UCSD-AML1 (cell line): ENCODE measurements at regions not wholly inside any gene's neighbourhood (a gene's known extent, or its start where the extent isn't known, plus 50 kb on each side); places are given as distances from the start of the nearest gene placed in this dataset.

ENCODE experiments used
- DNase-seq: peaks from one replicate; lab custom pipeline; 2025; ENCODE audit not compliant: unreplicated experiment; lab: John Stamatoyannopoulos, UW

DNA sequence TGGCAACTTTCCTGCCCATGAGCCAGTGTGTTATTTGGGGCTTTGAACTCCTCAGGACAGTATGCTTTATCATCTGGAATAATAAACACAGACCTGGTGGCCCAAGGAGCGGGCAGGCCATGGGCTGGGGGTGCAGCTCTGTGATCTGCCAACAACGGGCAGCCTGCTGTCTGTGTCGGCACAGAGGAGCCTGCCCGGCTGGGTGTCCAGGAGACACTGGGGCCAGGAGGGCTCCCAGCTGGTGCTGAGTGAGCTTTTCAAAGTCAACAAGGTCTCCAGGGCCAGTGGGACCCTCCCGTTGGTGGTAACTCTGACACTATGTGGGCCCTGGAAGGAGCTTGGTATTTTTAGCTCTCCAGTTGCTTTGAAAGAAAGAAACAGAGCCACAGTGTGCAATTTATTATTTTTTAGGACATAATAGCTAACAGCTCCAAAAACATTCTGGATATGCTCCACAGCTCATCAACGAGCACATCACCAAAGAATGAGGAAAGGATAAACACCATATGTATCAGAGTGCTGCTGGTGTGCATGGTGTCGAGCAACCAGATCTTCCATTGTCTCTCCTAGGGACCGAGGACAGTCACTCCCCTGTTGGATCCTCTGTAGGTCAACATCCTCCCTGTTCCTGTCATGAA lies 488.7 kb upstream of the USP24 start:
- DNase-seq: no peak

DNA sequence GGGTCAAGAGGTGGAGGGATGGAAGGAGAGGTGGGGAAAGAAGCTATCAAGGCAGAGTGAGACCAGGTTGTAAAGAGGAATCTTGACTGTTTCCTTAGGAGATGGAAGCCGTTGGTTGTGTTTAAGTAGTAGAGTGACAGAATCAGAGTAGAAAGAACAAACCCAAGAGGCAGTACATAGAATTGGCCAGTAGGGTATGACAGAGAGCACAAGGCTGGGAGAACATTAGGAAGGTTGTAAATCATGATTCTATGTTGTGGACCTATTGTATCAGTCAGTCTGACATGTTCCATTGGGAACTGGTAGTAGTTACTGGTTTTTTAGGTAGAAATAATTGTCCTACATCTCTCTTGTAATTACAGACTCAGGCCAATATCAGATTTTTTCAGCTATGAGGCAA lies 486.9 kb upstream of the USP24 start:
- no peak for DNase-seq

DNA sequence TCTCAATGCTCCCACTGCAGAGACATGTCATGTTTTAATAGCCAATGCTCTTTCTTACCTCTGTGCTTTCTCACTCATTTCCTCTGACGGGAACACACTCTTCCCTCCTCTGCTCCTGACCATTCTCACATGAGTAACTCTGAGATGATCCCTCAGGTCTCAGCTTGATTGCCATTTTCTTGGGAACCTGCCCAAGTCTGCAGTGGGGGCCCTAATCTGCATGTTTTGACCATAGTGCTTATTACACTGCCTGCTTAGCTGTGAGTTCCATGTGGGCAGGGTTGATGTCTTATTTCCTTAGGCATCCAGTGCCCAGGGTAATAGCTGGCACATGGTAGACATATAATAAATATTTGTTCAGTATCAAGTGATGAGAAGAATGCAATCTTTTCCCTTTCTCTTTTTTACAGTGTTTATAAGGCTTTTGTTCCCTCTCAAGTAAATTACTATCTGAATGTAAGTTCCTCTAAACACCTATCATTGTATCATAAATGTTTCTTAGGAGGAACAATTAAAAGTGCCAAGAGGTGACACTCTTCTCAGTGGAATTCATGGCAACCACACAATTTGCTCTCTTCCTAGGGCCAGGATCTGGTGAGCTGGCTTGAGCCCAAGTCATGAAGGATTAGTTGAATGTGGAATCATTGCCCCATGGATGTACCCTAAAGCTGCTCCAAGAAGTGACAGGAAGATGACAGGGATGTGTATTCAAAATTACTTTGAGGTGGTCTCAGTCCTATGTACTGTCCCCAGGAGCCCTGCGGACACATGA lies 485.4 kb upstream of the USP24 start:
- no peak for DNase-seq

- DNase-seq: no peak
Measured at GRCh38 chr1:55699228-55699627, 484.1 kb upstream of the USP24 start.

DNA sequence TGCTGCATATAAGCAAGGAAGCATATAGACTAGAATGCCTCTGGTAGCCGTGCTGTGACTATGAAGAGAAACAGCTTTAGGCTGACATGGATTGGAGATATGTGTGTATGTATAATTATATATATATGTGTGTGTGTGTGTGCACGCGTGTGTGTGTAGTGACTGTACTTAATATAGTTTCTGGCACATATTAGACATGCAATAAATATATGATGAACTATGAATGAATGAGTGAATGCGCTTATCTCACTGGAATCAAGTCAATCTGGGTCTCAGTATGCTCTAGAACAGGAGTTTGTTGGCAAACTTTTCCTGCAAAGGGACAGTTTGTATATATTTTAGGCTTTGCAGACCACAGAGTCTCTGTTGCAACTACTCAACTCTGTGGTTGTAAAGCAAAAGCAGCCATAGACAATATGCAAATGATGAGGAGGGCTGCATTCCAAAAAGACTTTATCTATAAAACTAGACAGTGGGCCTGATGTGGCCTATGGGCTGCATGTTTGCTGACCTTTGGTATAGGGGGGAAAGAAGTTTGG lies 482.9 kb upstream of the USP24 start:
- DNase-seq: no peak

DNA sequence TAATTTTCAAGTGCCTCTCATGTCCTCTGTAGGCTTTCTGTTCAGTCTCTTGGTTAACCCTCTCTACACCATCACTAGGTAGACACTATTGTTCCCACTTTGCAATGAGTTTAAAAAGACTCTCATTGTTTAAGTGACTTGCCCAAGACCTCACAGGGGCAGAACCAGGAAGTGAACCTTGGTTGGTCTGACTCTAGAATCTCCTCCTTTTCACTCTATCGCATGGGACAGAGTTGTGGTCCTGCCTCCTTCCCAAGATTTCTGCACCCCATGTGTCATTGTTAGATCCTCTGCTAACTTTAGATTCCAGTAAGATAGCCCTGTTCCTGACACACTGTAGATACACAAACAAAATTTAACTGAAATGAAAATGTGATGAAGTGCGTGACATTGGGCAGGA lies 481.7 kb upstream of the USP24 start:
- DNase-seq: no peak

DNA sequence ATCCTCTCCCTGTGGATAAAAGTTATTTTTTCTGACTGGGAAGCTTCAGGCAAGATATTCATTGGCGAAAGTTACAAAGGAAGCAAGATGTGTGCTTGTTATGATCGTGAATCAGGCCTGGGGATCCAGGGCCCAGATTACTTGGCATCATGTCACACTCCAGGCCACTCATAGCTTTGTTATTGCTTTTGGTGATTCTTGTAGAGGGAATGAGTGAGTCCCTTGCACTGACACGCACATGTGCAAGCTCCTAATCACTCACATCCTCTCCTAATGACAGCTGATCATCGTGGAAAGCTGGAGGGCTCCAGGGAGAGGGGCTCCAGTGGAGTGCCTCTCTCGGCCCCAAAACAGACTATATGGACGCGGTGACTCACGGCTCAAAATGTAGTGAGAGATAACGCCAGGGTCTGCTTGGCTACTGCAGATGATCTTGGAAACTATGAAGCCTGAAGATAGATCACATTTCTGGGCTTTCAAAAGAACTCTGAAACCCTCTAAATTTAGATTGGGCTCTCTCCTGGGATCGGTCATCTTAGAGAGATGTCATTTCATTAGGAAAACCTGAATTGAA lies 481.1 kb upstream of the USP24 start:
- no peak for DNase-seq

DNA sequence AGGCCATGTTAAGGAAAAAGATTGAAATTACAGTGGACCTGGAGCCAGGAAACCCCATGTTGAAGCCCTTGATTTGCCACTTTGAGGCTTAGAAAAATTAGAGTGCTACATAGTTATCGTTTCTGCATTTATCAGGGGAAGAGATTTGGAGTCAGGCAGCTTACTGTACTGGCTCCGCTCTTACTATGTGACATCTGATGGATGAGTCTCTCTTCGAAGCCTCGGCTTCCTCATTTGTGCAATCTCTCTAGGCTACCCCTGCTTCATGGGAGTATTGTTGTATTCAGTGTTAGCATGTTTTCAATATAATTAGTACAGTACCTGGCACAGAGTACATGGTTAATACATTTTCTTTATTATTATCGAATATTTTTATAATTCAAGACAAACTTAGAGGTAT lies 480.4 kb upstream of the USP24 start:
- no peak for DNase-seq

GRCh38 chr1:55695151-55695550 lies 480.0 kb upstream of the USP24 start:
- no peak for DNase-seq

DNA sequence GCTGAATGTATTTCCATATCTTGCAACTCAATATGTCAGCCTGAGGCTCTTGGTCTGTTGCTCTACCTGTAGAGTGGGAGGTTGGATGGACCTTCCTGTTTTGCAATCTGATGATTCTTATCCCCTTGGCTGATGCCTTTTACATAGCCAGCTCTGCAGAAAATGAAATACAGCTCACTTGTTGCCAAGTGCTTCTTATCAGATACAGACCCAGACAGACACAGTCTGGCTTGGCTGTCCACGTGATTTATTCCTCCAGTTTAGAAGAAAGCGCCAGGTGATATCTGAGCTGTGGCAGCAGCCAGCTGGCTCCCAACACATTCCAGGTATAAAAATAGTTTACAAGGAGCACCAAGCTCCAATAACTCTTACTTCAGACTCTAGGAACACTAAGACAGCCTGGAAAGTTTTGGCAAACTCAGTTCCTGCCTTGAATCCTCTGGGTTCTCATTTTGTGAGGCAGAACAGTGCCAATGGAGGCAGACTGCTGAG lies 479.2 kb upstream of the USP24 start:
- DNase-seq: no peak

- DNase-seq: no peak
Measured at GRCh38 chr1:55692726-55693125, 477.6 kb upstream of the USP24 start.

- DNase-seq: no peak
Measured at GRCh38 chr1:55690366-55690765, 475.2 kb upstream of the USP24 start.

- no peak for DNase-seq
Measured at GRCh38 chr1:55689800-55690199, 474.6 kb upstream of the USP24 start.

- no peak for DNase-seq
Measured at GRCh38 chr1:55685560-55685959, 470.4 kb upstream of the USP24 start.

GRCh38 chr1:55684131-55684650 lies 469.0 kb upstream of the USP24 start:
- no peak for DNase-seq

- DNase-seq: no peak
Measured at GRCh38 chr1:55682198-55682597, 467.0 kb upstream of the USP24 start.

GRCh38 chr1:55679971-55680370 lies 464.8 kb upstream of the USP24 start:
- DNase-seq: no peak

GRCh38 chr1:55673416-55673815 lies 458.3 kb upstream of the USP24 start:
- DNase-seq: no peak

DNA sequence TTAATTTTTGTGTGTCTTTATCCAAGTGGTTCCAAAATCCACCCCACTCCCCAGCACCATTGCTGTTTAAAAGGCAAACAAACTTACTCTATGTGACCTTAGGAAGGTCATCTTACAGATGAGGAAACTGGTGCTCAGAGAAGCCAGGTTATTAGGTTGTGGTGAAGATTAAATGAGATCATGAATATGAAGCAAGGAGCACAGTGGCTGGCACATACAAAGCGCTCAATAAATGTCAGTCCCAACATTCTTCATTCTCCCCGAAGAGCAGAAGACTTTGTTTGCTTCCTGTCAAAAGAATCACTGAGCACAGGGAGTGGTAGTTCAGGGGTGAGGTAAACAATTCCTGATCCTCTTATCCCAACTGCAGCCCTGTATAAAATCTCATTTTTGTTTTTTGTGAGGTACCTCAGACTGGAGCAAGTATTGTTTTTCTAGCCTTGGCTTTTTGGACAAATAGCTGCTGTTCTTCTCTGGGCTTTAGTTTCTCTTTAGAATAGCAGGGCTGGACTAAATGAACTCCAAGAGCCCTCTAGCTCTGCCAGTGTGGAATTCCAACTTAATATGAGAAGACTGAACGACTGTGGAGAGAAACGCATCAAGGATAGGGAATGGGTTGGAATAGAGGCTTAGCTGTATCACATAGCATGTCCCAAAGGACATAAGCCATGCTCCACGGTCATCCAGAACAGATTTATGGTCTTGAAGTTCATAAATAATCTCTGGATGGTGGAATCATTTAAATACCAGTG lies 455.3 kb upstream of the USP24 start:
- DNase-seq: no peak

DNA sequence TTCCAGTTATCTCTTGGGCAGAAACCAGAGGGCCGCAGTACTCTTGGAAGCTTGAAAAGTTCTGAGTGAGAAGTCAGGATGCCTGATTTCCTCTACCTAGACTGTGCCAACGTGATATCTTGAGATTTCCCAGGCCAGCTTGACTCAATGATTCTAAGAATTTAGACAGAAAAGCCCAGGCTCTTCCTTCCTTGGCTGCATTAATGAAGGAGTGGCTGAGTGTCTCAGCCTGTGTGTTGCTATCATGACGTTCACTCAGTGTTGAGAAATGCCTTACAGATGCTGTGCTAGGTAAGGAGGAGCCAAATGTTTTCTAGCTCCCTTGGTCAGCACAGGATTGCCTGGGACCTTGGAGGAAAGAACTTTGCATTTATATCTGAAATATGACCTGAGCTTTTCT lies 454.1 kb upstream of the USP24 start:
- no peak for DNase-seq

DNA sequence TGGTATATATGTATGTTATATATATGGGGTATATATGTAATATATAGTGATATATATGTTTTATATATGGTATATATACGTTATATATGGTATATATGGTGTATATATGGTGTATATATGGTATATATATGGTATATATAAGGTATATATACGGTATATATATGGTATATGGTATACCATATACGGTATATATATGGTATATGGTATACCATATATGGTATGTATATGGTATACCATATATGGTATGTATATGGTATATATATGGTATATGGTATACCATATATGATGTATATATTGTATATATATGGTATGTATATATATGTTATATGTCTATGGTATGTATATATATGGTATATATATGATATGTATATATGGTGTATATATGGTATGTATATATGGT lies 447.7 kb upstream of the USP24 start:
- no peak for DNase-seq
